ENCODE measurements at regions not wholly inside any gene's neighbourhood (a gene's known extent, or its start where the extent isn't known, plus 50 kb on each side); places are given as distances from the start of the nearest gene placed in this dataset.
"Not testable (repeated sequence)": the region's sequence is repeated elsewhere in the genome, so short reads cannot be mapped to it uniquely, and the experiment has no call there.

DNA sequence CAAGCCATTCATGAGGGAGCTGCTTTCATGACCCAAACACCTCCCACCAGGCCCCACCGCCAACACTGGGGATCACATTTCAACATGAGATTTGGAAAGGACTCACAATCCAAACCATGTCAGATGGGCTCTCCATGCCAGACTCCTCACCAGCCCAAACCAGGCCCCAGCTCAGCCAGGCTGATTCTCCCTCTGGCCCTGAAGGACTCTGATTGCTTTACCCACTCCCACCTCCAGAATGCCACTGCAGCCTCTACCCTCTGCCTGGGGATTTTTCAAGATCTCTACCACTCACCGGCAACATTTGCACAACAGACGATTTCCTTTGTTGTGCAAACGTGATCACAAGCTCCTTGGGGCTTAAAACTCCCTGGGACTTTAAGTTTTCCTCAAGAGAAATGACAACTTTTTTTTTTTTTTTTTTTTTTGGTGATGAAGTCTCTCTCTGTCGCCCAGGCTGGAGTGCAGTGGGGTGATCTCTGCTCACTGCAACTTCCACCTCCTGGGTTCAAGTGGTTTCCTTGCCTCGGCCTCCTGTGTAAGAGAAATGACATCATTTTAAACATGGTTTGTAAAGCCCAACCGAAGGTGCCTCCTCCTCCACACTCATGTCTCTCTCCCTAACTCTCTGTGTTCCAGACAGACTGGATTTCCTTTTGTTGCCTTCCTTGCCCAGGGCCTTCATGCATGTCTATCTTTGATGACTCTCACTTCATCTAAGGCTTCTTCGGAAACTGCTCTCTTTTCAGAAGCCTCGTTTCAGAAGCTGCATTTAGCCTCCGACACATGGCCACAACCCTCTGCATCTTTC lies 147.0 kb downstream of the CDH26 start:
- Histone ChIP-seq H3K4me3 (ENCODE audit: low read length) (no peak overlapping the region), H4K20me1 (ENCODE audit: low read length) (no peaks in the 10 kb centered on the region), H3K36me3 (ENCODE audit: low read depth, low read length) (no peaks in the 10 kb centered on the region), H3K27ac (ENCODE audit: low read length) (no peak overlapping the region), H3K9ac (ENCODE audit: low read length) (no peak overlapping the region), H3K79me2 (ENCODE audit: low read length) (no peaks in the 10 kb centered on the region), H3K4me2 (ENCODE audit: low read length) (no peak overlapping the region), H3K27me3 (ENCODE audit: low read length) (peaks cover 54% of the 10 kb centered on the region), H3F3A (ENCODE audit: low read length, unreplicated experiment) (no peaks in the 10 kb centered on the region), H3K4me1 (ENCODE audit: insufficient read depth, low read length) (no peaks in the 10 kb centered on the region), H3K9me2 (replicated peaks; ENCODE audit: low read length) (no peaks in the 10 kb centered on the region), H2AFZ (ENCODE audit: low read length) (no peak overlapping the region), H3K9me3 (ENCODE audit: low read length) (no peaks in the 10 kb centered on the region)
- intact Hi-C loops (cut with micrococcal nuclease): no loop called here
- ChIA-PET CTCF (no interaction called here), POLR2A (ENCODE audit: unreplicated experiment) (no interaction called here)
- no TSS peak for BruUV-seq (replicated peaks)
- ATAC-seq: no peak
- TF ChIP-seq EZH2phosphoT487 (IDR thresholded peaks at IDR 0.05; ENCODE audit: borderline replicate concordance, low read length) (no peak), EZH2 (IDR thresholded peaks at IDR 0.05; ENCODE audit: low read length, unreplicated experiment) (no peak)
- TF ChIP-seq, protein P1, sequence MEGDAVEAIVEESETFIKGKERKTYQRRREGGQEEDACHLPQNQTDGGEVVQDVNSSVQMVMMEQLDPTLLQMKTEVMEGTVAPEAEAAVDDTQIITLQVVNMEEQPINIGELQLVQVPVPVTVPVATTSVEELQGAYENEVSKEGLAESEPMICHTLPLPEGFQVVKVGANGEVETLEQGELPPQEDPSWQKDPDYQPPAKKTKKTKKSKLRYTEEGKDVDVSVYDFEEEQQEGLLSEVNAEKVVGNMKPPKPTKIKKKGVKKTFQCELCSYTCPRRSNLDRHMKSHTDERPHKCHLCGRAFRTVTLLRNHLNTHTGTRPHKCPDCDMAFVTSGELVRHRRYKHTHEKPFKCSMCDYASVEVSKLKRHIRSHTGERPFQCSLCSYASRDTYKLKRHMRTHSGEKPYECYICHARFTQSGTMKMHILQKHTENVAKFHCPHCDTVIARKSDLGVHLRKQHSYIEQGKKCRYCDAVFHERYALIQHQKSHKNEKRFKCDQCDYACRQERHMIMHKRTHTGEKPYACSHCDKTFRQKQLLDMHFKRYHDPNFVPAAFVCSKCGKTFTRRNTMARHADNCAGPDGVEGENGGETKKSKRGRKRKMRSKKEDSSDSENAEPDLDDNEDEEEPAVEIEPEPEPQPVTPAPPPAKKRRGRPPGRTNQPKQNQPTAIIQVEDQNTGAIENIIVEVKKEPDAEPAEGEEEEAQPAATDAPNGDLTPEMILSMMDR (conservative IDR thresholded peaks at IDR 0.05; ENCODE audit: low read depth, low read length): no peak
- DNase-seq: no peak

GRCh38 chr20:60106186-60106585 lies 148.0 kb downstream of the CDH26 start:
- H3F3A ChIP-seq (ENCODE audit: low read length, unreplicated experiment); BruUV-seq (replicated peaks); H3K9ac ChIP-seq (ENCODE audit: low read length); POLR2A ChIA-PET (ENCODE audit: unreplicated experiment); H2AFZ ChIP-seq (ENCODE audit: low read length); H3K4me3 ChIP-seq (ENCODE audit: low read length); H3K9me3 ChIP-seq (ENCODE audit: low read length); H3K4me1 ChIP-seq (ENCODE audit: insufficient read depth, low read length); H3K27ac ChIP-seq (ENCODE audit: low read length); H4K20me1 ChIP-seq (ENCODE audit: low read length); intact Hi-C loops (cut with micrococcal nuclease); H3K79me2 ChIP-seq (ENCODE audit: low read length); ATAC-seq; CTCF ChIA-PET; H3K4me2 ChIP-seq (ENCODE audit: low read length); H3K36me3 ChIP-seq (ENCODE audit: low read depth, low read length); DNase-seq; H3K9me2 ChIP-seq (replicated peaks; ENCODE audit: low read length): not testable (repeated sequence)
- peaks cover 55% of the 10 kb centered on the region for H3K27me3 ChIP-seq (ENCODE audit: low read length)

GRCh38 chr20:60107621-60108390 lies 149.6 kb downstream of the CDH26 start:
- ChIA-PET POLR2A (ENCODE audit: unreplicated experiment) (no interaction called here), CTCF (no interaction called here)
- no peak overlapping the region for H3K4me2 ChIP-seq (ENCODE audit: low read length)
- H3K9me3 ChIP-seq (ENCODE audit: low read length): no peaks in the 10 kb centered on the region
- H3K9me2 ChIP-seq (replicated peaks; ENCODE audit: low read length): no peaks in the 10 kb centered on the region
- intact Hi-C loops (cut with micrococcal nuclease): no loop called here
- no peak overlapping the region for H3K4me3 ChIP-seq (ENCODE audit: low read length)
- TF ChIP-seq EZH2 (IDR thresholded peaks at IDR 0.05; ENCODE audit: low read length, unreplicated experiment) (no peak), EZH2phosphoT487 (IDR thresholded peaks at IDR 0.05; ENCODE audit: borderline replicate concordance, low read length) (no peak)
- TF ChIP-seq, protein P1 (conservative IDR thresholded peaks at IDR 0.05; ENCODE audit: low read depth, low read length): no peak
- H2AFZ ChIP-seq (ENCODE audit: low read length): no peak overlapping the region
- DNase-seq: no peak
- no peak overlapping the region for H3K9ac ChIP-seq (ENCODE audit: low read length)
- no peaks in the 10 kb centered on the region for H4K20me1 ChIP-seq (ENCODE audit: low read length)
- H3F3A ChIP-seq (ENCODE audit: low read length, unreplicated experiment): no peaks in the 10 kb centered on the region
- no TSS peak for BruUV-seq (replicated peaks)
- H3K79me2 ChIP-seq (ENCODE audit: low read length): no peaks in the 10 kb centered on the region
- ATAC-seq: no peak
- H3K4me1 ChIP-seq (ENCODE audit: insufficient read depth, low read length): no peaks in the 10 kb centered on the region
- no peak overlapping the region for H3K27ac ChIP-seq (ENCODE audit: low read length)
- peaks cover 43% of the 10 kb centered on the region; the same call in 1 of the 2 replicates for H3K27me3 ChIP-seq (ENCODE audit: low read length)
- no peaks in the 10 kb centered on the region for H3K36me3 ChIP-seq (ENCODE audit: low read depth, low read length)
